HG03066 (cell line): ENCODE measurements at regions not wholly inside any gene's neighbourhood (a gene's known extent, or its start where the extent isn't known, plus 50 kb on each side); places are given as distances from the start of the nearest gene placed in this dataset.
A peak's percentile ranks its signal among the peaks of the same experiment; 100 is the strongest.

ENCODE experiments used
- ATAC-seq: cut with Tn5 transposase; IDR thresholded peaks from one replicate; pipeline ENCODE4 v1.9.1; 2021; ENCODE audit warnings: low read depth; ENCODE audit not compliant: unreplicated experiment

GRCh38 chr10:4191894-4192293 is 406.9 kb upstream of the KLF6 start:
- no peak for ATAC-seq

- ATAC-seq: no peak
Observed at GRCh38 chr10:4191354-4191753, 406.3 kb upstream of the KLF6 start.

GRCh38 chr10:4190876-4191275 is 405.9 kb upstream of the KLF6 start:
- no peak for ATAC-seq

GRCh38 chr10:4189281-4189680 is 404.3 kb upstream of the KLF6 start:
- ATAC-seq: no peak

- no peak for ATAC-seq
Observed at GRCh38 chr10:4188406-4188805, 403.4 kb upstream of the KLF6 start.

- no peak for ATAC-seq
Observed at GRCh38 chr10:4186849-4187540, 402.0 kb upstream of the KLF6 start.

- ATAC-seq: no peak
Observed at GRCh38 chr10:4183761-4184261, 398.8 kb upstream of the KLF6 start.

- ATAC-seq: no peak
Observed at GRCh38 chr10:4181621-4182049, 396.6 kb upstream of the KLF6 start.

- ATAC-seq: no peak
Observed at GRCh38 chr10:4181081-4181480, 396.1 kb upstream of the KLF6 start.

- ATAC-seq: no peak
Observed at GRCh38 chr10:4177791-4178190, 392.8 kb upstream of the KLF6 start.

- ATAC-seq: peak; percentile 29
Observed at GRCh38 chr10:4176500-4177281, 391.7 kb upstream of the KLF6 start.

- no peak for ATAC-seq
Observed at GRCh38 chr10:4174197-4174596, 389.2 kb upstream of the KLF6 start.

- ATAC-seq: peak; percentile 69
Observed at GRCh38 chr10:4170633-4171314, 385.8 kb upstream of the KLF6 start.

- ATAC-seq: no peak
Observed at GRCh38 chr10:4170181-4170580, 385.2 kb upstream of the KLF6 start.

- no peak for ATAC-seq
Observed at GRCh38 chr10:4169448-4169847, 384.4 kb upstream of the KLF6 start.

GRCh38 chr10:4167216-4167615 is 382.2 kb upstream of the KLF6 start:
- ATAC-seq: no peak

- ATAC-seq: no peak
Observed at GRCh38 chr10:4162571-4163286, 377.7 kb upstream of the KLF6 start.

GRCh38 chr10:4159173-4159572 is 374.2 kb upstream of the KLF6 start:
- ATAC-seq: no peak

- no peak for ATAC-seq
Observed at GRCh38 chr10:4154191-4154715, 369.2 kb upstream of the KLF6 start.

GRCh38 chr10:4151466-4151865 is 366.5 kb upstream of the KLF6 start:
- no peak for ATAC-seq
